ENCODE measurements at regions not wholly inside any gene's neighbourhood (a gene's known extent, or its start where the extent isn't known, plus 50 kb on each side); places are given as distances from the start of the nearest gene placed in this dataset.

GRCh38 chr5:20113931-20114330 lies 125.9 kb upstream of the CDH18 start:
- no peak for DNase-seq
- Histone ChIP-seq H3K4me3 (ENCODE audit: low read depth, low read length) (no peak overlapping the region), H3K9me3 (ENCODE audit: severe bottlenecking) (no peaks in the 10 kb centered on the region), H3K27ac (no peak overlapping the region), H3K36me3 (no peaks in the 10 kb centered on the region), H3K27me3 (ENCODE audit: insufficient read depth, low read depth, severe bottlenecking) (no peaks in the 10 kb centered on the region)
- TF ChIP-seq CTCF (IDR thresholded peaks at IDR 0.05; ENCODE audit: low read depth, low read length), result no peak

- Histone ChIP-seq H3K27ac (no peak overlapping the region), H3K27me3 (ENCODE audit: insufficient read depth, low read depth, severe bottlenecking) (no peaks in the 10 kb centered on the region), H3K9me3 (ENCODE audit: severe bottlenecking) (no peaks in the 10 kb centered on the region), H3K4me3 (ENCODE audit: low read depth, low read length) (no peak overlapping the region), H3K36me3 (no peaks in the 10 kb centered on the region)
- no peak for TF ChIP-seq CTCF (IDR thresholded peaks at IDR 0.05; ENCODE audit: low read depth, low read length)
- no peak for DNase-seq
Observed at GRCh38 chr5:20113031-20113715, 125.2 kb upstream of the CDH18 start.

- Histone ChIP-seq H3K9me3 (ENCODE audit: severe bottlenecking) (no peaks in the 10 kb centered on the region), H3K36me3 (no peaks in the 10 kb centered on the region), H3K27me3 (ENCODE audit: insufficient read depth, low read depth, severe bottlenecking) (no peaks in the 10 kb centered on the region), H3K27ac (no peak overlapping the region), H3K4me3 (ENCODE audit: low read depth, low read length) (no peak overlapping the region)
- DNase-seq, result no peak
- TF ChIP-seq CTCF (IDR thresholded peaks at IDR 0.05; ENCODE audit: low read depth, low read length), result no peak
Observed at GRCh38 chr5:20109326-20109725, 121.3 kb upstream of the CDH18 start.

GRCh38 chr5:20105915-20106314 lies 117.9 kb upstream of the CDH18 start:
- DNase-seq, result no peak
- Histone ChIP-seq H3K27ac (no peak overlapping the region), H3K9me3 (ENCODE audit: severe bottlenecking) (no peaks in the 10 kb centered on the region), H3K36me3 (no peaks in the 10 kb centered on the region), H3K4me3 (ENCODE audit: low read depth, low read length) (no peak overlapping the region), H3K27me3 (ENCODE audit: insufficient read depth, low read depth, severe bottlenecking) (no peaks in the 10 kb centered on the region)
- TF ChIP-seq CTCF (IDR thresholded peaks at IDR 0.05; ENCODE audit: low read depth, low read length), result no peak

- no peaks in the 10 kb centered on the region for H3K27me3 ChIP-seq (ENCODE audit: insufficient read depth, low read depth, severe bottlenecking)
- H3K36me3 ChIP-seq, result no peaks in the 10 kb centered on the region
- TF ChIP-seq CTCF (IDR thresholded peaks at IDR 0.05; ENCODE audit: low read depth, low read length), result no peak
- H3K4me3 ChIP-seq (ENCODE audit: low read depth, low read length), result no peak overlapping the region
- DNase-seq, result no peak
- H3K27ac ChIP-seq, result no peak overlapping the region
- no peaks in the 10 kb centered on the region for H3K9me3 ChIP-seq (ENCODE audit: severe bottlenecking)
Observed at GRCh38 chr5:20102293-20102692, 114.3 kb upstream of the CDH18 start.

- no peak overlapping the region for H3K4me3 ChIP-seq (ENCODE audit: low read depth, low read length)
- H3K27ac ChIP-seq, result no peak overlapping the region
- no peak for DNase-seq
- H3K36me3 ChIP-seq, result no peaks in the 10 kb centered on the region
- H3K9me3 ChIP-seq (ENCODE audit: severe bottlenecking), result no peaks in the 10 kb centered on the region
- H3K27me3 ChIP-seq (ENCODE audit: insufficient read depth, low read depth, severe bottlenecking), result no peaks in the 10 kb centered on the region
- no peak for TF ChIP-seq CTCF (IDR thresholded peaks at IDR 0.05; ENCODE audit: low read depth, low read length)
Observed at GRCh38 chr5:20098694-20099093, 110.7 kb upstream of the CDH18 start.

All from WERI-Rb-1 (cell line).